Hepatocyte (in vitro differentiated cells): ENCODE measurements at regions not wholly inside any gene's neighbourhood (a gene's known extent, or its start where the extent isn't known, plus 50 kb on each side); places are given as distances from the start of the nearest gene placed in this dataset.

ENCODE experiments used
- DNase-seq: peaks from one replicate; pipeline ENCODE4 v3.0.0-alpha.2; 2016; ENCODE audit warnings: low spot score
- H2AFZ ChIP-seq: fragments of 200-600 bp; sonication (generic); 2 replicates; pipeline ENCODE4 v1.6.0; 2016; ENCODE audit warnings: antibody characterized with exemption, mild to moderate bottlenecking
- H3K27ac ChIP-seq: fragments of 200-600 bp; sonication (generic); 2 replicates; pipeline ENCODE4 v1.5.1; 2016; ENCODE audit warnings: mild to moderate bottlenecking
- H3K27me3 ChIP-seq: fragments of 200-600 bp; sonication (generic); 2 replicates; pipeline ENCODE4 v1.6.1; 2016
- H3K36me3 ChIP-seq: fragments of 200-600 bp; sonication (generic); replicated peaks from 2 replicates; pipeline ENCODE4 v1.5.1; 2016; ENCODE audit warnings: low read depth; ENCODE audit not compliant: insufficient read depth
- H3K4me1 ChIP-seq: fragments of 200-600 bp; sonication (generic); 2 replicates; pipeline ENCODE4 v1.5.1; 2016; ENCODE audit warnings: mild to moderate bottlenecking, moderate library complexity; ENCODE audit not compliant: insufficient read depth
- H3K4me2 ChIP-seq: fragments of 200-600 bp; sonication (generic); 2 replicates; pipeline ENCODE4 v1.6.0; 2016
- H3K4me3 ChIP-seq: fragments of 200-600 bp; sonication (generic); 2 replicates; pipeline ENCODE4 v1.5.1; 2016; ENCODE audit warnings: mild to moderate bottlenecking
- H3K79me2 ChIP-seq: fragments of 200-600 bp; sonication (generic); 2 replicates; pipeline ENCODE4 v1.6.0; 2017; ENCODE audit warnings: mild to moderate bottlenecking
- H3K9me2 ChIP-seq: fragments of 200-600 bp; sonication (generic); replicated peaks from 2 replicates; pipeline ENCODE4 v1.6.0; 2017; ENCODE audit warnings: mild to moderate bottlenecking; ENCODE audit not compliant: insufficient read depth
- H3K9me3 ChIP-seq: fragments of 200-600 bp; sonication (generic); 2 replicates; pipeline ENCODE4 v1.5.1; 2016; ENCODE audit warnings: low read depth, mild to moderate bottlenecking
- H4K20me1 ChIP-seq: fragments of 200-600 bp; sonication (generic); 2 replicates; pipeline ENCODE4 v1.6.0; 2016; ENCODE audit warnings: mild to moderate bottlenecking; ENCODE audit not compliant: insufficient read depth, poor library complexity, severe bottlenecking
- EZH2 ChIP-seq: fragments of 200-600 bp; sonication (generic); IDR thresholded peaks from 2 replicates; pipeline ENCODE4 v1.6.1; 2016; ENCODE audit warnings: antibody characterized with exemption, mild to moderate bottlenecking, borderline replicate concordance
- EZH2phosphoT487 ChIP-seq: fragments of 200-600 bp; sonication (generic); IDR thresholded peaks from one replicate; pipeline ENCODE4 v1.6.1; 2018; ENCODE audit warnings: antibody characterized with exemption, mild to moderate bottlenecking, low read depth, moderate library complexity; ENCODE audit not compliant: unreplicated experiment, severe bottlenecking
- WGBS: methylation state at CpG from one replicate; pipeline ENCODE4 v1.1.6; 2016; ENCODE audit warnings: low lambda C conversion rate; ENCODE audit errors: missing lambda C conversion rate; 5-methylcytosine and 5-hydroxymethylcytosine counted together
- TF ChIP-seq, protein P1 (sequence below): fragments of 200-600 bp; sonication (generic); IDR thresholded peaks from 2 replicates; pipeline ENCODE4 v1.5.1; 2016; ENCODE audit warnings: antibody characterized with exemption, mild to moderate bottlenecking; ENCODE audit not compliant: poor library complexity

DNA sequence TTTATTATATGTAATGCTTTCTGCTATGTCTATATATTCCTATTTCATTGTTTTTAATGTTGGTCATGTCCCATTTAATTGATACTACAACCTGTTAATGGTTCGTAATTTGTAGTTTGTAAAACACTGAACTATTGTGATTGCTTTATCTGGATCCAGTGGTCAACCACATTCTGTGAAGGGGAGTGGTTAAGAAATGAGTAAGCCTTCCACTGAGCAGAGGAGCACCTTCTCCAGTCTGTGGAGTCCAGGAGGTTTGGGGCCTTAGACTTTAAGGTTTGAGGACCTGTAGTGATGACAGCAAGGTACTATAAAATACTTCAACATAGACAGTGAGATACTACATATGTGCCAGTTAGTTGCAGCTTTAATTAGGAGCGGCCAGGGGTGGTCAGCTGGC, 67.7 kb upstream of the RAD23B start:
- Histone ChIP-seq H3K79me2 (no peaks in the 10 kb centered on the region), H3K9me3 (no peaks in the 10 kb centered on the region), H3K36me3 (no peaks in the 10 kb centered on the region), H3K4me2 (no peak overlapping the region), H3K27ac (no peak overlapping the region), H4K20me1 (no peaks in the 10 kb centered on the region), H3K9me2 (no peaks in the 10 kb centered on the region), H3K27me3 (no peaks in the 10 kb centered on the region), H2AFZ (no peak overlapping the region), H3K4me1 (no peaks in the 10 kb centered on the region), H3K4me3 (no peak overlapping the region)
- DNase-seq = no peak
- 95% methylated on average over 2 of the region's 2 CpGs for WGBS
- no peak for TF ChIP-seq EZH2phosphoT487
- TF ChIP-seq, protein P1, sequence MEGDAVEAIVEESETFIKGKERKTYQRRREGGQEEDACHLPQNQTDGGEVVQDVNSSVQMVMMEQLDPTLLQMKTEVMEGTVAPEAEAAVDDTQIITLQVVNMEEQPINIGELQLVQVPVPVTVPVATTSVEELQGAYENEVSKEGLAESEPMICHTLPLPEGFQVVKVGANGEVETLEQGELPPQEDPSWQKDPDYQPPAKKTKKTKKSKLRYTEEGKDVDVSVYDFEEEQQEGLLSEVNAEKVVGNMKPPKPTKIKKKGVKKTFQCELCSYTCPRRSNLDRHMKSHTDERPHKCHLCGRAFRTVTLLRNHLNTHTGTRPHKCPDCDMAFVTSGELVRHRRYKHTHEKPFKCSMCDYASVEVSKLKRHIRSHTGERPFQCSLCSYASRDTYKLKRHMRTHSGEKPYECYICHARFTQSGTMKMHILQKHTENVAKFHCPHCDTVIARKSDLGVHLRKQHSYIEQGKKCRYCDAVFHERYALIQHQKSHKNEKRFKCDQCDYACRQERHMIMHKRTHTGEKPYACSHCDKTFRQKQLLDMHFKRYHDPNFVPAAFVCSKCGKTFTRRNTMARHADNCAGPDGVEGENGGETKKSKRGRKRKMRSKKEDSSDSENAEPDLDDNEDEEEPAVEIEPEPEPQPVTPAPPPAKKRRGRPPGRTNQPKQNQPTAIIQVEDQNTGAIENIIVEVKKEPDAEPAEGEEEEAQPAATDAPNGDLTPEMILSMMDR = no peak
- no peak for TF ChIP-seq EZH2

DNA sequence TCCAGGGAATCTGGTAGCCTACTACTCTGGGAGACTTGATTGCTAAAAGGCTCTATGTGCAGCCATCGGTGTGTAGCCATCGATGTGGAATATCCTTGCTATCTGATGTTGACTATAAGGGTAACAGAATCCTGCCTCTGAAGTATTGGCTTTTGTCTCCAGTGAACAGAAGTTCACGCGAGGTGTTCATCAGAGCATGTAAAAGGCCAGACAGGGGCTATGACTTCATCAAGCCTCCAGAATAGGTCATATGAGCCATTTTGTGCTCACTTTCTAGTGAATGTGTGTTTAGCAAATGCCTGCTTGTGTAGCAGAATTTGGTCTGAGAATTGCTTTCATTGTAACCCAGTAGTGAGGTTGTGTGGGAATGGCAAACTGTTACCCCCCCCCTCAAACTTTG, 66.8 kb upstream of the RAD23B start:
- Histone ChIP-seq H3K36me3 (no peaks in the 10 kb centered on the region), H3K9me3 (no peaks in the 10 kb centered on the region), H3K27me3 (no peaks in the 10 kb centered on the region), H3K9me2 (no peaks in the 10 kb centered on the region), H3K27ac (no peak overlapping the region), H2AFZ (no peak overlapping the region), H3K79me2 (no peaks in the 10 kb centered on the region), H4K20me1 (no peaks in the 10 kb centered on the region), H3K4me1 (peaks cover 5% of the 10 kb centered on the region), H3K4me2 (no peak overlapping the region), H3K4me3 (no peak overlapping the region)
- no peak for TF ChIP-seq EZH2
- no peak for TF ChIP-seq EZH2phosphoT487
- TF ChIP-seq, protein P1 = no peak
- no peak for DNase-seq
- 96% methylated on average over 4 of the region's 4 CpGs for whole genome bisulfite sequencing

DNA sequence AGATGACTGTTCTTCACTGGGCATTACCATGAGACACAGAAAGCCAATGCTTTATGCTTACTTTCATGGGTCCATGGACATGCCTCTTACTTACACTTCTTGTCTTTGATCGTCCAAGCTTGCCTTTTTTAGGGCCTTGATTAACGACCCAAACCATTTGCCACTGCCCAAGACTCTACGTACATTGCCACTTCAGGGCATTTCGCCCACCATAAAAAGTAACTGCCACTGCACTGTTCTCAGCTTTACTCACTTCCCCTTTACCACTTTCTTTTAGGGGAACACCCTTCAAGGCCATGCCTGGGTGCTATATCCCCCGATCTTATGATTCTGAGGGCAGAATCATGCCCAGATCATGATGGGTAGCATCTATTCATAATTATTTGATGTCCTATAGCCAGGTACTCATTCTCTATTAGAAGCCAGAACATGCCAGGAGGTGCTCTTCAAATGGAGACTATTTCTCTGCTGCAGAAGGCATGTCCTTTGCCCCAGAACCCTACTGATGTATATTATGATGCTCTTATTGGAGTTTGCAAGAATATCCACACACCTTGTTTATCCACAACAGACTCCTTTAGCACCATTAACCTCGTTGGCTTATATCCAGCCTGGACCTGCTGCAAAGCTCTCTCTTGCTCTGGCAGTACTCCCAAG, 64.1 kb upstream of the RAD23B start:
- no peaks in the 10 kb centered on the region for H3K27me3 ChIP-seq
- H3K27ac ChIP-seq = no peak overlapping the region
- no peak overlapping the region for H2AFZ ChIP-seq
- peaks cover 5% of the 10 kb centered on the region for H3K79me2 ChIP-seq
- no peak overlapping the region for H3K4me3 ChIP-seq
- no peak for TF ChIP-seq EZH2phosphoT487
- TF ChIP-seq EZH2 = no peak
- TF ChIP-seq, protein P1 = no peak
- H3K9me3 ChIP-seq = no peaks in the 10 kb centered on the region
- DNase-seq = no peak
- no peaks in the 10 kb centered on the region for H3K9me2 ChIP-seq
- H4K20me1 ChIP-seq = no peaks in the 10 kb centered on the region
- H3K4me1 ChIP-seq = peaks cover 9% of the 10 kb centered on the region
- no peaks in the 10 kb centered on the region for H3K36me3 ChIP-seq
- 91% methylated on average over 6 of the region's 6 CpGs for WGBS
- H3K4me2 ChIP-seq = no peak overlapping the region
